Prostate gland (tissue), 2 donors: ENCODE measurements at regions not wholly inside any gene's neighbourhood (a gene's known extent, or its start where the extent isn't known, plus 50 kb on each side); places are given as distances from the start of the nearest gene placed in this dataset.

Experiments used
- CTCF ChIP-seq, 4 experiments: fragments of 200-600 bp in 2 of 4; fragments of 450-650 bp in 2 of 4; sonication (generic) in 2 of 4; IDR thresholded peaks; 1 replicate in 3 of 4; 2 replicates in 1 of 4; pipeline ENCODE4 v1.5.1; 2016 to 2019; ENCODE audit warnings: antibody characterized with exemption in 4 of 4, mild to moderate bottlenecking in 2 of 4, moderate library complexity in 2 of 4
- POLR2AphosphoS5 ChIP-seq: sonication (generic); formaldehyde crosslinking; IDR thresholded peaks from one replicate; pipeline ENCODE4 v1.6.1; 2017; ENCODE audit warnings: antibody characterized with exemption

GRCh38 chr6:27065183-27065582, 182.3 kb upstream of the PRSS16 start:
- TF ChIP-seq CTCF (IDR thresholded peaks at IDR 0.05) (no peak), POLR2AphosphoS5 (no peak)
